ENCODE measurements at regions not wholly inside any gene's neighbourhood (a gene's known extent, or its start where the extent isn't known, plus 50 kb on each side); places are given as distances from the start of the nearest gene placed in this dataset.

GRCh38 chr5:7955476-7955875 is 86.5 kb downstream of the MTRR start:
- no peak overlapping the region for H3K9ac ChIP-seq (ENCODE audit: insufficient read depth, low read length)

GRCh38 chr5:7957329-7957728 is 88.4 kb downstream of the MTRR start:
- Histone ChIP-seq H3K79me2 (ENCODE audit: control insufficient read depth, insufficient read depth, low read length) (no peaks in the 10 kb centered on the region), H3K4me2 (ENCODE audit: extremely low read depth, insufficient read depth, low read length) (no peak overlapping the region), H3K4me1 (ENCODE audit: control insufficient read depth, extremely low read depth, insufficient read depth, low read length) (no peaks in the 10 kb centered on the region), H3K9me3 (ENCODE audit: control insufficient read depth, insufficient read depth, low read depth, low read length) (no peaks in the 10 kb centered on the region), H3K4me3 (replicated peaks in 1 of 4; ENCODE audit: control extremely low read depth in 1 of 4, insufficient read depth in 1 of 4, low read depth in 3 of 4, low read length in 4 of 4) (no peak overlapping the region), H2AFZ (ENCODE audit: low read length) (no peak overlapping the region), H3K36me3 (ENCODE audit: control insufficient read depth, insufficient read depth, low read length) (no peaks in the 10 kb centered on the region), H3K9ac (ENCODE audit: insufficient read depth, low read length) (no peak overlapping the region), H3K27me3 (ENCODE audit: control insufficient read depth, insufficient read depth, low read length) (no peaks in the 10 kb centered on the region), H4K20me1 (ENCODE audit: control insufficient read depth, extremely low read depth, insufficient read depth, low read length) (no peaks in the 10 kb centered on the region), H3K27ac (ENCODE audit: insufficient read depth, low read length) (no peak overlapping the region)
- TF ChIP-seq CTCF (conservative IDR thresholded peaks at IDR 0.05 in 1 of 2, IDR thresholded peaks at IDR 0.05 in 1 of 2; ENCODE audit: low read depth in 1 of 2, low read length in 2 of 2) (no peak), EZH2 (IDR thresholded peaks at IDR 0.05; ENCODE audit: low read length, missing control alignments) (no peak)
- no peak for DNase-seq (ENCODE audit: low read depth in 2 of 2)

More at GRCh38 chr5:7955476-7955875, 86.5 kb downstream of the MTRR start:
- Histone ChIP-seq H3K27ac (ENCODE audit: insufficient read depth, low read length) (no peak overlapping the region), H3K27me3 (ENCODE audit: control insufficient read depth, insufficient read depth, low read length) (no peaks in the 10 kb centered on the region), H4K20me1 (ENCODE audit: control insufficient read depth, extremely low read depth, insufficient read depth, low read length) (no peaks in the 10 kb centered on the region), H3K4me2 (ENCODE audit: extremely low read depth, insufficient read depth, low read length) (no peak overlapping the region), H3K4me1 (ENCODE audit: control insufficient read depth, extremely low read depth, insufficient read depth, low read length) (no peaks in the 10 kb centered on the region), H3K9me3 (ENCODE audit: control insufficient read depth, insufficient read depth, low read depth, low read length) (no peaks in the 10 kb centered on the region), H3K79me2 (ENCODE audit: control insufficient read depth, insufficient read depth, low read length) (no peaks in the 10 kb centered on the region), H3K36me3 (ENCODE audit: control insufficient read depth, insufficient read depth, low read length) (no peaks in the 10 kb centered on the region), H2AFZ (ENCODE audit: low read length) (no peak overlapping the region), H3K4me3 (replicated peaks in 1 of 4; ENCODE audit: control extremely low read depth in 1 of 4, insufficient read depth in 1 of 4, low read depth in 3 of 4, low read length in 4 of 4) (no peak overlapping the region)
- TF ChIP-seq EZH2 (IDR thresholded peaks at IDR 0.05; ENCODE audit: low read length, missing control alignments) (no peak), CTCF (conservative IDR thresholded peaks at IDR 0.05 in 1 of 2, IDR thresholded peaks at IDR 0.05 in 1 of 2; ENCODE audit: low read depth in 1 of 2, low read length in 2 of 2) (no peak)
- no peak for DNase-seq (ENCODE audit: low read depth in 2 of 2)

GRCh38 chr5:7960142-7960541 is 91.2 kb downstream of the MTRR start:
- Histone ChIP-seq H3K9me3 (ENCODE audit: control insufficient read depth, insufficient read depth, low read depth, low read length) (no peaks in the 10 kb centered on the region), H4K20me1 (ENCODE audit: control insufficient read depth, extremely low read depth, insufficient read depth, low read length) (no peaks in the 10 kb centered on the region), H3K9ac (ENCODE audit: insufficient read depth, low read length) (no peak overlapping the region), H3K36me3 (ENCODE audit: control insufficient read depth, insufficient read depth, low read length) (no peaks in the 10 kb centered on the region), H3K4me2 (ENCODE audit: extremely low read depth, insufficient read depth, low read length) (no peak overlapping the region), H3K27me3 (ENCODE audit: control insufficient read depth, insufficient read depth, low read length) (no peaks in the 10 kb centered on the region), H3K27ac (ENCODE audit: insufficient read depth, low read length) (no peak overlapping the region), H3K4me3 (replicated peaks in 1 of 4; ENCODE audit: control extremely low read depth in 1 of 4, insufficient read depth in 1 of 4, low read depth in 3 of 4, low read length in 4 of 4) (no peak overlapping the region), H3K79me2 (ENCODE audit: control insufficient read depth, insufficient read depth, low read length) (no peaks in the 10 kb centered on the region), H3K4me1 (ENCODE audit: control insufficient read depth, extremely low read depth, insufficient read depth, low read length) (no peaks in the 10 kb centered on the region), H2AFZ (ENCODE audit: low read length) (no peak overlapping the region)
- DNase-seq (ENCODE audit: low read depth in 2 of 2), result no peak
- TF ChIP-seq EZH2 (IDR thresholded peaks at IDR 0.05; ENCODE audit: low read length, missing control alignments), result no peak

Data from fibroblast of lung (primary cell).